ENCODE measurements at regions not wholly inside any gene's neighbourhood (a gene's known extent, or its start where the extent isn't known, plus 50 kb on each side); places are given as distances from the start of the nearest gene placed in this dataset.

DNA sequence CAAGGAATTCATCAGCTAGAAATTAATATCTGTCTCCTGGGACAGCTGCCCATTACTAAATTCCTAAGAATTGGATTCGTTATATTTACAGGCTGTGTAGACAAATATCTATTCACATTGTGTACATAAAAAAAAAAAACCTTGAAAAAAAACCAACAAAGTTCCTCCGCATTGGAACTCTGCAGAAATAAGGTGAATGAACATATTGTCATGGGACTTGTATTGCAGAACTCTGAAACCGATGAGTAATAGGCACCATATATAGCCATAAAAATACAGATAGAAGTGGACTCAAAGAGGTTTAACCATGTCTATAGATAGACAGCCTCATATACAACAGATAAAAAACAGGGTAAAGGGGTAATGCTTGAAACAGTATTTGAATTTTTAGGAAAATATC, 909.9 kb upstream of the CHAC2 start:
- TF ChIP-seq, protein P1, sequence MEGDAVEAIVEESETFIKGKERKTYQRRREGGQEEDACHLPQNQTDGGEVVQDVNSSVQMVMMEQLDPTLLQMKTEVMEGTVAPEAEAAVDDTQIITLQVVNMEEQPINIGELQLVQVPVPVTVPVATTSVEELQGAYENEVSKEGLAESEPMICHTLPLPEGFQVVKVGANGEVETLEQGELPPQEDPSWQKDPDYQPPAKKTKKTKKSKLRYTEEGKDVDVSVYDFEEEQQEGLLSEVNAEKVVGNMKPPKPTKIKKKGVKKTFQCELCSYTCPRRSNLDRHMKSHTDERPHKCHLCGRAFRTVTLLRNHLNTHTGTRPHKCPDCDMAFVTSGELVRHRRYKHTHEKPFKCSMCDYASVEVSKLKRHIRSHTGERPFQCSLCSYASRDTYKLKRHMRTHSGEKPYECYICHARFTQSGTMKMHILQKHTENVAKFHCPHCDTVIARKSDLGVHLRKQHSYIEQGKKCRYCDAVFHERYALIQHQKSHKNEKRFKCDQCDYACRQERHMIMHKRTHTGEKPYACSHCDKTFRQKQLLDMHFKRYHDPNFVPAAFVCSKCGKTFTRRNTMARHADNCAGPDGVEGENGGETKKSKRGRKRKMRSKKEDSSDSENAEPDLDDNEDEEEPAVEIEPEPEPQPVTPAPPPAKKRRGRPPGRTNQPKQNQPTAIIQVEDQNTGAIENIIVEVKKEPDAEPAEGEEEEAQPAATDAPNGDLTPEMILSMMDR (IDR thresholded peaks at IDR 0.05), result no peak
- Histone ChIP-seq H3K27ac (no peak overlapping the region), H3K4me3 (no peak overlapping the region)
- no peak for DNase-seq (ENCODE audit: low spot score)

DNA sequence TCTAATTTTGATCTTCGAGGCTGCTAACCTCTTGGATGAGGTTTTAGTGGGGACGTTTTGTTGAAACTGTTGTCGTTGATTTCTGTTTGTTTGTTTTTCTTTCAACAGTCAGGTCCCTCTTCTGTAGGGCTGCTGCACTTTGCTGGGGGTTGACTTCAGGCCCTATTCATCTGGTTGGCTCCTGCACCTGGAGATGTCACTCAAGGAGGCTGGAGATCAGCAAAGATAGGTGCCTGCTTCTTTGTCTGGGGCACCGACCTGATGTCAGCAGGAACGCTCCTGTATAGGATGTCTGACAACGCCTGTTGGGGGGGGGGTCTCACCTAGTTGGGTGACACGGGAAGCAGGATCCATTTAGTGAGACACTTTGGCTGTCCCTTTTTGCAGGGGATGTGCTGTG, 915.6 kb upstream of the CHAC2 start:
- H3K27ac ChIP-seq, result no peak overlapping the region
- DNase-seq (ENCODE audit: low spot score), result no peak
- TF ChIP-seq, protein P1 (IDR thresholded peaks at IDR 0.05), result no peak
- H3K4me3 ChIP-seq, result no peak overlapping the region

DNA sequence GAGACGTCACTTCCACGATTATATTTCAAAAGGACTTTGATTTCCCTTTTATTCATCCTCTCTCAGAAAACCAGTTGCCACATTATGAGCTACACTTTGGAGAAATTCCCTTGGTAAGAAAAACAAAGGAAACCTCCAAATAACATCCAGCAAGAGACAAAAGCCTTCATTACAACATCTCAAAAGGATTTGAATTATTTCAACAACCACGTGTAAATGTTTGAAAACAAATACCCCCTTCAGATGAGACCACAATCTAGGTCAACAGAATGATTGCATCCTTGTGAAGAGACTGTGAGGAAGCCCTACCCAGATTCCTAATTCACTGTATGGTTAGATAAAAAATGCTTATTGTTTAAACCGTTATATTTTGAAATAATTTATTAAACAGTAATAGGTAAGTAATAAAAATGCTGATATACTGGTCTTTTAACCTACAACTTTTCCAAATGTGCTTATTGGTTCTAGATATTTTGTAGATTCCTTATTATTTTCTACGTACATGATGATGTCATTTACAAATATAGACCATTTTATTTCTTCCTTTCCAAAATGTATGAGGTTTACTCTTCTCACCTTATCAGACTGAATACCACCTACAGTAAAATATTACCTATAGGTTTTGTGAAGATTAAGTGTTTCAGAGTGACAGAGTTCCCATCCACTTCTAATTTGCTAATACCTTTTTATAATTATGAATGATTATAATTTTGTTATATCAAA, 922.7 kb upstream of the CHAC2 start:
- Histone ChIP-seq H3K4me3 (no peak overlapping the region), H3K27ac (no peak overlapping the region)
- TF ChIP-seq, protein P1 (IDR thresholded peaks at IDR 0.05), result no peak
- DNase-seq (ENCODE audit: low spot score), result no peak

DNA sequence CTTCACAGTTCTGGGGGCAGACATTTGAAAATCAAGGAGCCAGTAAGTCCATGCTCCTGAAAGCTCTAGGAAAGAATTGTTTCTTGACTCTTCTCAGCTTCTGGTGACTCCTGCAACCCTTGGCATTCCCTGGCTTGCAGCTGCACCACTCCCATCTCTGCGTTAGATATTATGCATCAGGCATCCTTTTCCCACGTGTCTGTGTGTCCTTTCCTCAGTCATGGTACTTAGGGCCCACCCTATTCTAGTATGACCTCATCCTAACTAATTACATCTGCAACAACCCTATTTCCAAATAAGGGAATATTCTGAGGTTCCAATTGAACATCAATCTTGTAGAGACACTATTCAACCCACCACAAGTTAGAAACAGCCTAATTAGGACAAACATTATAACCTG, 931.7 kb upstream of the CHAC2 start:
- Histone ChIP-seq H3K27ac (no peak overlapping the region), H3K4me3 (no peak overlapping the region)
- no peak for DNase-seq (ENCODE audit: low spot score)
- TF ChIP-seq, protein P1 (IDR thresholded peaks at IDR 0.05), result no peak

DNA sequence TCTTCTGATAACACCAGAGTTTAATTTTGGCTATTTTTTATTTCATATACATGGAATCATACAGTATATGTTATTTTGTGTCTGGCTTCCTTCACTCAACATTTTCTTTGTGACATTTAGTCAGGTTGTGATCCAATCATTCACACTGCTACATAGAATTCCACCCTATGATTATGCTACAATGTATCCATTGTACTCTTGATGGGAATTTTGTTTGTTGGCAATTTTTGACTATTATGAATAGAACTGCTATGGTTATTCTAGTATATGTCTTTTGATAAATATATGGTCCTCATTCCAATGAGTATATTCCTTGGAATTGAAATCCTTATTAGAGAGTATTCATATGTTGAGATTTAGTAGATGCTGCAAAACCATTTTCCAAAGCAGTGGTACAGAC, 936.4 kb upstream of the CHAC2 start:
- TF ChIP-seq, protein P1 (IDR thresholded peaks at IDR 0.05), result no peak
- DNase-seq (ENCODE audit: low spot score), result no peak
- Histone ChIP-seq H3K4me3 (no peak overlapping the region), H3K27ac (no peak overlapping the region)

DNA sequence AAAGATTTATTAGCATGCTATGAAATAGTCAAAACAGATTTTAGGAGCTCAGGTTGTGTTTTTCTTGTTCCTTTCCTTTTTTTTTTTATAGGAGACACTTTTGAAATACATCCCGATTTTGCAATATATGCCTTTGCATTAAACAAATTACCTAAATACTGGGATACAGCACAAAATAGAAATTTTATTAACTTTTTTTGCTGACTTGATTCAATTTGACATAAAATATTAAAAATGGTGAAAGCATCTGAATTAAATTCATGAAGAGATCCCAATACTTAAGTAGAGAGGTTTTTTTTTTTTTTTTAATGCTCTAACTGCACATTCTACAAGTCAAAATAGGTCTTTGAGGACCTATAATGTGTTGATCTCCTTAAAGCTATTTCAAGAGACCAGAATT, 939.5 kb upstream of the CHAC2 start:
- DNase-seq (ENCODE audit: low spot score), result no peak
- Histone ChIP-seq H3K4me3 (no peak overlapping the region), H3K27ac (no peak overlapping the region)
- TF ChIP-seq, protein P1 (IDR thresholded peaks at IDR 0.05), result no peak

DNA sequence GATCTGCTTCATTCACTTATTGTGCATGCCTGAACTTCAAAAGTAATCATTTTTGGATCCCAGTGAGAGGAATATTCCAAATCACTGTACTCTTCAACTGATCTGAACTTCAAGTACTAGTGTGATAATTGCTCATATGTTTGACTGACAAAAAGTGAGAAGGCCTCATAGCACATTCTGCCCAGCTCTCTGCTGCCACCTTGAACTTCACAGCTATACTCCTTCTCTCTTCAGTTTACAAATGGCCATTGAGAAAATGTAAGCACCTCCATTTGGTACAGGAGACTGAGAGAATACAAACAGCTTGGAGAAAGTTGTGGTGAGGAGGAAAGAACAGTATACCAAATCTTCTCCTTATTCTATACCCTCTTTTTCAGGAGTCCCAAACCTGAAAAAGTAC, 946.0 kb upstream of the CHAC2 start:
- Histone ChIP-seq H3K4me3 (no peak overlapping the region), H3K27ac (no peak overlapping the region)
- TF ChIP-seq, protein P1 (IDR thresholded peaks at IDR 0.05), result no peak
- no peak for DNase-seq (ENCODE audit: low spot score)
